Stimulated activated CD4-positive, alpha-beta T cell treated with anti-CD3 and anti-CD28 coated beads, TNF-alpha, amount 100 ng/mL, for 24 hours (primary cell): ENCODE measurements at regions not wholly inside any gene's neighbourhood (a gene's known extent, or its start where the extent isn't known, plus 50 kb on each side); places are given as distances from the start of the nearest gene placed in this dataset.
"Not testable (repeated sequence)": the region's sequence is repeated elsewhere in the genome, so short reads cannot be mapped to it uniquely, and the experiment has no call there.

Source experiments
- DNase-seq, 3 experiments: peaks; one replicate each; pipeline ENCODE4 v3.0.0-alpha.2; 2020; ENCODE audit warnings: low read depth in 3 of 3

- no peak for DNase-seq
These were observed 330.6 kb upstream of the EPHA6 start for GRCh38 chr3:96483781-96484180.

DNA sequence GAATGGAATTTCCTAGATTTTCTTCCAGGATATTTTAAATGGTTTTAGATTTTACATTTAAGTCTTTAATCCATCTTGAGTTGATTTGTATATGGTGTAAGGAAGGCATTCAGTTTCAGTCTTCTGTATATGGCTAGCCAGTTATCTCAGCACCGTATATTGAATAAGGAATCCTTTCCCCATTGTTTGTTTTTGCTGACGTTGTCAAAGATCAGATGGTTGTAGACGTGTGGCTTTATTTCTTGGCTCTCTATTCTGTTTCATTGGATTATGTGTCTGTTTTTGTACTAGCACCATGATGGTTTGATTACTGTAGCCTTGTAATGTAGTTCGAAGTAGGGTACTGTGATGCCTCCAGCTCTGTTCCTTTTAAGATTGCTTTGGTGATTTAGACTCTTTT, 325.7 kb upstream of the EPHA6 start:
- DNase-seq = no peak

DNA sequence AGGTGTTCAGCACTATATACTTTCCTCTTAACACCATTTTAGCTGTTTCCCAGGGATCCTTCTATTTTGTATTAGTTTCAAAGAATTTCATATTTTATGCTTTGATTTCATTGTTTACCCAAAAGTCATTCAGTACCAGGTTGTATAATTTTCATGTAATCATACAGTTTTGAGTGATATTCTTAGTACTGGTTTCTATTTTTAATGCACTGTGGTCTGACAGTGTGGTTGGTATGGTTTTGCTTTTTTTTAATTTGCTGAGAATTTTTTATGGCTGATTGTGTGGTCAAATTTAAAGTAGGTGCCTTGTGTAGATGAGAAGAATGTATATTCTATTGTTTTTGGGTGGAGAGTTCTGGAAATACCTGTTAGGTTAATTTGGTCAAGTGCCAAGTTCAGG, 323.4 kb upstream of the EPHA6 start:
- DNase-seq = no peak

DNA sequence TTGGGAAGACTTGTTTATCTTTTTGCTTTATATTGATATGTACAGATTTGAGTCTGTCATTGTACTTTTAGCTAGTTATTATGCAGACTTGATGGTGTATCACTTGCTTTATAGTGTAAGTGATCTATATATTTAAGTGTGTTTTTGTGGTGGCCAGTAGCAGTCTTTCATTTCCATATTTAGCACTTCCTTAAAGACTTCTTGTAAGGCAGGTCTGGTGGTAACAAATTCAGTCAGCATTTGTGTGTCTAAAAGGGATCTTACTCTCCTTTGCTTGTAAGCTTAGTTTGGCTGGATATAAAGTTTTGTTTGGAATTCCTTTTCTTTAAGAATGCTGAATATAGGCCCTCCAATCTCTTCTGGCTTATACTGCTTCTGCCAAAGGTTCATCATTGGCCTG, 322.5 kb upstream of the EPHA6 start:
- DNase-seq = no peak

DNA sequence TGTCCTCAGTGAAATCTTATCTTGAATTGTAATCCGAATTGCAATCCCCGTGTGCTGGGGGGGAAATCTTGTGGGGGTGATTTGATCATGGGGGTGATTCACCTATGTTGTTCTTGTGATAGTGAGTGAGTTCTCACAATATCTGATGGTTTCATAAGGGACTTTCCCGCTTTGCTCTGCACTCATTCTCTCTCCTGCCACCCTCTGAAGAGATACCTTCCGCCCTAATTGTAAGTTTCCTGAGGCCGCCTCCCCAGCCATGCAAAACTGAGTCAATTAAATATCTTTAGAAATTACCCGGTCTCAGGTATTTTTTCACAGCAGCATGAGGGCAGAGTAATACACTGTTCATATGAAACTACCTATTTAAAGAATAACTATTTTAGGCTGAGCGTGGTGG, 304.1 kb upstream of the EPHA6 start:
- no peak for DNase-seq

GRCh38 chr3:96537165-96537564, 277.2 kb upstream of the EPHA6 start:
- DNase-seq = no peak

DNA sequence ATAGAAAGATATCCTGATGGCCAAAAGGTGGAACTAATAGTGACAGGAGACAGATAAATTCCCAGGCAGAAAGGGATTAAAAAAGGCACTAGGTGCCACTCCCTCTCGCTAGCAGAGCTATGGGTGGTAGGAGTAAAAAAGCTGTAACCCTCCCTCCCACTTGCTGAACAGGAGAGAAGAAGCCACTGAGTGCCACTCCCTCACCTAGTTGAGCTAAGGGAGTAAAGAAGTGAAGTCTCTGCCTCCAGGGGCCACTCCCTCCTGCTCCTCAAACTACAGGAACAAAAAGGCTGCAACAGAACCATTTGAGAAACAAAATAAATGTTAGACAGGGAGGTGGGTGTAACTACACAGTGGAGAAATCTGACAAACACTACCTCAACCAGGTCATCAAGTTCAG, 276.2 kb upstream of the EPHA6 start:
- no peak for DNase-seq

DNA sequence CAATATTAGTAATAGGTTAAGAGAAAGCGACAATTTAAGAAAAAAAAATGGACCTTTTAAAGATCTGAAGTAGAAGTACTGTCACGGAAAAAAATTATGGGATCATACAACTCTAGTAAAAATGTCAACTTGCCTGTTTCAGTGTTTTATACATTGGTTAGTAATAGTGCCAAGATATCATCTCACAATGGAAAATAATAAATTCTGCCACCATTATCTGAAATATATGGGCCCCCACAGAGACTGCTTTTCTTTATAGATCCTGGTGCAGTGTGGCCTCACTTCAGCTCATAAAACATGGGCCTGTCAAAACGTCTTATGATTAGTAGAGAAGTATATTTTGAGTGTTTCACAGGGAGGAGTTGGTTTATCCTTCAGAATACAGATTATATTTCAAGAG, 266.3 kb upstream of the EPHA6 start:
- DNase-seq = no peak

DNA sequence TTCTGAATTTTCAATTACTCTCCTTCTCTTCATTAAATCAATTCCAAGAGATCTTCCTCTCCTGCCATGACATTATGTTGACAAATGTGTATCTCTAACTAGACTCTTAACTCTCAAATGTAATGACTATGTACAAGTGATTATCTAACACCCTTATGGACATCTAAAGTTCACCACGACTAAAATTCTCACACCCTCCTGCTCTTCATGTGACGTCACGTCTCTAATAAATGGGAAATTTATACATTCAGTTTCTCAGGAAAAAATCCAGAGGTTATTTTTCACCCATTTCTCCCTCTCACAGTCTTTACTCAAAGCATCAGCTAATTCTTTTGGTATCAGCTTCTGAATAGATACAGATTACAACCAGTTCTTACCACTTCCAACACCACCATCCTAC, 237.5 kb upstream of the EPHA6 start:
- no peak for DNase-seq

- DNase-seq = no peak
These were observed 230.3 kb upstream of the EPHA6 start for GRCh38 chr3:96584066-96584465.

- DNase-seq = not testable (repeated sequence)
These were observed 207.5 kb upstream of the EPHA6 start for GRCh38 chr3:96606865-96607264.

GRCh38 chr3:96619475-96619874, 194.9 kb upstream of the EPHA6 start:
- peak in 1 of 3 experiments; percentile 7 for DNase-seq

- no peak for DNase-seq
These were observed 191.5 kb upstream of the EPHA6 start for GRCh38 chr3:96622878-96623277.

DNA sequence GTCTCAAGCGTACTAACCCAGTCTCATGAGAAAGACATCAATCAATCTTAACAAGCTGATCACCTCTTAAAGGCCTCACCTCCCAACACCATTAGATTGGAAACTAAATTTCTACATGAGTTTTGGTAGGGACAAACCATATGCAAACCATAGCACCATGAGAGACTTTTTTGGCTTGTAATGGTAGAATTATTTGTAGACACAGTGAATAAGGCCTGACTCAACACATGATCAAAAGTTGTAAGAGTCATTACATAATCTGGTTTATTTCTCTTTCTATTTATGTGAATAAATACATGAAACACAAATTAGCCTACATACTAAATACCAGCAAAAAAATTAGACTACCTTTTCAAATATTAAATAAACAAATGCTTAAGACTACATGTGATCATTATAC, 183.3 kb upstream of the EPHA6 start:
- DNase-seq = no peak

GRCh38 chr3:96646596-96646995, 167.8 kb upstream of the EPHA6 start:
- no peak for DNase-seq

DNA sequence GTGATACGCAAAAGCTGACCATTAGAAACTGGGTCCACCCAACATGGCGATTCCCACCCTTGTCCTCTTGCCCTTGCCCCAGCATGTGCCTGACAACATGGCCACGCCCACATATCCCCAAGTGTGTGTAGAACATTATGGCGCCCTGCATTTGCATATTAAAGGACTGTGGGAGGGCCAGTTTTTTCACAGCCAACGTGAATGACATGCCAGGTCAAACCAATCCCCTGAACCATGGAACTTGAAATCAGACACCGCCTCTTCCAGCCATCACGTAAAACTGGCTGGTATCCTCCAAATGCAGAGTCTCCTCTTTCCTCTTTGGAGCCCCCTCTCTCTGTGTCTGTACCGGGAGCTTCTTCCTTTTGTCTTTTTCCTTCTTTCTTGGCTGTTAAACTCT, 156.7 kb upstream of the EPHA6 start:
- no peak for DNase-seq

GRCh38 chr3:96671861-96672595, 142.4 kb upstream of the EPHA6 start:
- not testable (repeated sequence) for DNase-seq

DNA sequence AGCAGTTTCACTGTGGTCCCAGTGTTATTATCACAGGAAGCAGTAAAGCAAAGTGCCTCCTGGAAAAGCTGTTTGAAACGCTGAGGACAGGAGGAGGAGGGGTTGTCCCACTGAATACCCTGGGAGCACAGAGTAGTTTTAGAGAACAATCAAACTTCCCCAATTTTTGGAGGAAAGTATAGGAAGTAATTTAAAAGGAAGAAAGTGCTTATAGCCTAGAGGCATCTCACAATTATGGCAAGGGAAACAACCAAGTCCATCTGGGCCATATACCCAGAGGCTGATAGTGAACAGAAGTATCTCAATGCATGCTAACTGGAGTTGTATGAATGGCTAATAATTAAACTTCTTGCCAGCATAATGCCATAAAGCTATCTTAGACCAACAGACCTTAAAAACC, 137.2 kb upstream of the EPHA6 start:
- DNase-seq = no peak

GRCh38 chr3:96678325-96678724, 136.1 kb upstream of the EPHA6 start:
- no peak for DNase-seq

DNA sequence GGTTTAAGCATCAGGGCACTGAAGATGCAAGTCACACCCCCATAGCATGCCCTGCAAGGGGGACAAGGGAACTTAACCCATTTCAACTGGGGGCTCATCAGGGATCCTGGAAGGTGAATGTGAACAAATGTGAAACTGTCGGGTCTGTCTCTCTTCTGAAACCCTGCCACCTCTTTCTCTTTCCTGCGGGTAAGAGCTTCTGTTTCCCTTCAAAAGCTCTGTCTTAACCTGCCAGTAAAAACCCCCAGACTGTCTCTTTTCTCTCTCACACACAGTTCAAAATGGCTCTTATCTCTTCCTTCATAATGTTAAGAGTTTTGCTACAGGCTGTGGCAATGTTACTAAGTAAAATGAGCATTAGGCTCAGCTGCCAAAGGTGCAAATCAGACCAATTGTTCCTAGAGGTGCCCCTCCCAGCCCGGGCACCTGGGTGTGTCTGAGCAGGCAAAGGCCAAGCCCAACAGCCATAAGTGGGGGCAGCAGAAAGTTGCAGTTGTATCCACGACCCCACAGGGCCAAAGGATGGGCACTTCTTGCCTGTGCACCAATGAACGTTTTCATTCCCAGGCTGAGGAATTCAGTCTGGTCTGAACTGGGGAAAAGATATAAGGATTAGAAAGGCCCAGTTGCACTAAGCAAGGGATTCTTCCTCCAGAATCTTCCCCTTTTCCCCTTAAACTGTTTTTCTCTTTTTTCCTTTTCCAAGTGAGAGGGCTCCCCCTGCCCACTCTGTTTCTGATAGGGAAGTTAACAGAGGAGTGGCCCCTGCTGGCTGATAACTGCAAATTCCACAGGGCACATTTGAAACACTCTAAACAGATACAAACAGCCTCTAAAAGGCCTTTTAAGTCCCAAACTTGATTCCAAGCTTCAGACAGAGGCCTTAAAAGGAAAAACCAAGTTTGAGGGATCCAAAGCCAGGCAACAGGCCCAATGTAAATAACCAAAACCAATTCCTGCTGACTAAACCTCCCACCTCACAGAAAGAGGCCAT, 113.8 kb upstream of the EPHA6 start:
- DNase-seq = no peak

GRCh38 chr3:96705895-96706294, 108.5 kb upstream of the EPHA6 start:
- DNase-seq = no peak

- no peak for DNase-seq
These were observed 107.9 kb upstream of the EPHA6 start for GRCh38 chr3:96706509-96706908.

GRCh38 chr3:96711816-96712215, 102.6 kb upstream of the EPHA6 start:
- no peak for DNase-seq
